SIG-M5 treated with dmso at 0.1 percent for 504 hours (cell line): ENCODE measurements at regions not wholly inside any gene's neighbourhood (a gene's known extent, or its start where the extent isn't known, plus 50 kb on each side); places are given as distances from the start of the nearest gene placed in this dataset.
"Not testable (repeated sequence)": the region's sequence is repeated elsewhere in the genome, so short reads cannot be mapped to it uniquely, and the experiment has no call there.

ENCODE experiments used
- DNase-seq: peaks from one replicate; lab custom pipeline; 2025; ENCODE audit not compliant: unreplicated experiment; lab: John Stamatoyannopoulos, UW

DNA sequence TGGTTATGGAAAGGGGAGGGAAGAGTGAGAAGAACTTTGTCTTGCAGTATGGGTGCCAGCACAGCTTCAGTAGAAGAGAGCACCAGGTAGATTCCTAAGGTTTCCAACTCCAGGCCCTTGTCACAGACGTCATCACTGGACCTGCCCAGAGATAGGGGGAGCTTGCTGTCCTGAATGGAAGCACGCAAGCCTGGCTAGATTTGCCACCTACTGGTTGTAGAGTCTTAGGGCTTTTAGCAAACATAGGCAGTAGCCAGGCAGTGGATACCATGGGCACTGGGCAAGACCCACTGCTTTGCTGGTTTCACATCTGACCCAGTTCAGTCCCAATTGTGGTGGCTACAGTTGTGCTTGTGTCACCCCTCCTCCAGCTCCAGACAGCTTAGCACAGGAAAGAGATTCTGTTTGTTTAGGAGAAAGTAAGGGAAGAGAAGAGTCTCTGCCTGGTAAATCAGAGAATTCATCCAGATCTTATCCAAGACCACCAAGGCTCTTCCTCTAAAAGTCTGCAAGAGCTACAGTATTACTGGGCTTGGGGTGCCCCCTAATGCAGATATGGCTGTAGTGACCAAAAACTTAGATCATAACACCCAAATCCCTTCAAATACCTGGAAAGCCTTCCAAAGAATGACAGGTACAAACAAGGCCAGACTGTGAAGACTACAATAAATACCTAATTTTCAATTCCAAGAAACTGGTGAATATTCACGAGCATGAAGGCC, 158.9 kb downstream of the HINT1 start:
- no peak for DNase-seq

DNA sequence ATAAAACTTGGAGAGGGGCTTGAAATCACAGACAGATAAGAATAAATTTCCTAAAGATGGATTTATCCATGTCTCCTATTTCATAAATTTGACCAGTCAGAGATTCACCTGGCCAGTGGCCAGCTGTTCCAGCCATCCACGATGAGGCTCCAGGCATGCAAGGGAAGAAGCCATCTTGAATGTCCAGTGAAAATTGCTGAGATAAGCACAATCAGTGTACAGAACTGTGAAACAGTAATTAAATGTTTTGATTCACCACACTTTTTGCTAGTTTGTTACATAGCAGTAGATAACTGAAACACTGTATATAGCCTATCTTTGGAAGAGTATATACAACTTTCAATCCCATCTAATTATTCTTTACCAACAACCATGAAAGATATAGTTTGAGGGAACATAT, 163.5 kb downstream of the HINT1 start:
- no peak for DNase-seq

DNA sequence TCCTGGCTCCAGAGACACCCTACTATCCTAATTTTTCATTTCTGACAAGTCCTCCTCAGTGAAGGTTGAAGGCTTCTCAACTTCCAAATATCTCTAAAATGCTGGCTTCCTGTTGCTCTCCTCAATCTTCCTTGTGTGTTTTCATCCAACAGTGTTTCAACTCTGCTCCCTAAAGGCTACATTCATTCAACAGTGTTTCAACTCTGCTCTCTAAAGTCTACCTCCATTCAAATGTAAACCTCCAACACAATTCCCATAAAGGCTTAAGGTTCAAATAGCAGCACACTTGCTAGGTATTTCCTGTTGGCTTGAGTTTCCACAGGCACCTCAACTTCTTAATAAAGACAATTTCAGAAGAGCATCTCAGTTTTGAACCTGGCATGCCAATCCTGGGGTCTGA, 164.8 kb downstream of the HINT1 start:
- no peak for DNase-seq

DNA sequence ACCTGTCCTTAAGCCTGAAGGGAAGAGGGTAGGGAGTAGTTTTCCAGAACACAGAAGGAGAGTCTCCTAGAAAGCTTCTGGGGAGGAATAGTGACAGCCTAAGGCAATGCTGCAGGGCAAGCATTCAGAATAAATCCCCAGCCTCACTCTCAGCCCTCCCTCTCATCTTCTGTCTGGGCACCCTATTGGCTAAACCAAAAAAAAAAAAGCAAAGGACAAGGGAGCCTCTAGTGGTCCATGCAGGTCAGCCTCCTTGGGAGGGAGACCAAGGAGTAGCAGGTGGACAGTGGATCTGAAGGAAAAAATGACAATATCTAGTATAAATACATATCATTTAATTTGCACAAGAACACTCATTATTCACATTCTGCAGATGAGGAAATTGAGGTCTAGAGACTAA, 168.3 kb downstream of the HINT1 start:
- DNase-seq = not testable (repeated sequence)

DNA sequence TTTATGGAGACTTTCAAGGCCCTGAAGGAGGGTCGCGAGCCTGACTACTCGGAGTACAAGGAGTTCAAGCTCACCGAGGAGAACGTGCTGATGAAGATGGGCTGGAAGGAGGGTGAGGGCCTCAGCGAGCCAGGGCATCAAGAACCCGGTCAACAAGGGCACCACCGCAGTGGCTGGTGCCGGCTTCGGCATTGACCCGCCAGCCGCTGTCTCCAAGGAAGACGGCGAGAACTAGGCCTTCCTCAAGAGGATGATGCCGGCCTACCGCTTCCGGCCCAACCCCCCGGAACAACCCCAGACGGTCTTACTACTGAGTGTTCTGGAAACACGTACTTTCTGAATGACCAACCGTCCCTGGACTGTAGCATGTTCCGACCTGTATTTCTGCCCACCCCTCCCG, 169.2 kb downstream of the HINT1 start:
- DNase-seq = no peak

DNA sequence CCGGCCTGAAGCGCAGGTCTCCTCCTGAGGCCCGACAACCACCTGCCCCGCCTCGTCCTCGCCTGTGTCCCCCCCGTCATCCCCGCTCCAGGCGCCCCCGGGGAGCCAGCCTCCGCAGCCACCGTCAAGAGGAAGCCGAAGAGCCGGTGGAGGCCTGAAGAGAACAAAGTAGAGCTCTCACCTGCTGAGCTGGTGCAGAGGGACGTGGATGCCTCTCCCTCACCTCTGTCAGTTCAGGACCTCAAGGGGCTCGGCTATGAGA, 169.9 kb downstream of the HINT1 start:
- no peak for DNase-seq

DNA sequence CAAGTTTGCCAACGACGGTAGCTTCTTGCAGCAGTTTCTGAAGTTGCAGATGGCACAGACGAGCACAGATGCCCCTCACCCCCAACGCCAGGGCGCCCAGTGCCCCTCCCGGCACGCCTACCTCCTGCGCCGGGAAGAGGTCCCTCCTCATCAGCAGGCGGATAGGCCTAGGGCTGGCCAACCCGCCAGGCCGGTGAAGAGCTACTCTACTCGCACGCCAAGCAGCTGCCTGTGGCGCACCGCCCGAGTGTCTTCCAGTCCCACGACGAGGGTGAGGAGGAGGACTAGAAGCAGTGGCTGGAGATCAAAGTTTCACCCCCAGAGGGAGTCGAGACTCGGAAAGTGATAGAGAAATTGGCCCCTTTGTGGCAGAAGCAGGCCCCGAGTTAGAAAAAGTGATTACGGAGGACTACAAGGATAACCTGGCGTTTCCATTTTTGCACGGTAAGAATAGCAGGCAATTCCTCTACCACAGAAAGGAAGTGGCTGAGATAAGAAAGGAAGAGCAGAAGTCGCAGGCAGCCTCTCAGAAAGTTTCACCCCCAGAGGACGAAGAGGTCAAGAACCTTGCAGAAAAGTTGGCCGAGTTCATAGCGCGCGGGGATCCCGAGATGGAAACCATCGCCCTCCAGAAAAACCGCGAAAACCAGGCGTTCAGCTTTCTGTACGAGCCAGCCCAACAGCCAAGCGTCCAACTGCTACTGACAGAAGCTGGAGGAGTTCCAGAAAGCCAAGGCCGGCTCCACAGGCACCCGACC, 170.4 kb downstream of the HINT1 start:
- no peak for DNase-seq

DNA sequence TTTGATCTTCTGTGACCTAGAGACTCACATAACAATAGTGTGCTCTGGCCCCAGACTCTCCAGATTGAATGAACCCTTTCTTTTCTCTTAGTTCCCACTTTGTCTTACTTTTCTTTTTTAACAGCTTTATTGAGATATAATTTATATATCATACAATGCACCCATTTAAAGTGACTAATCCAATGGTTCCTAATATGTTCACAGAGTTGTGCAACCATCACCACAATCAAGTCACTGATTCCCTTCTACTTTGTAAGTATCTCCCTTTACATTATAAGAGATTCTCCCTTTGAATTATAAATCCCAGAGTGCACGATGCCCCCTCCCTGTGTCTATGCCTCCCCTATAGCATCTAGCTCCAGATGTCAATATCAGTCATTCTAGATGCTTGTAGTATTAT, 172.4 kb downstream of the HINT1 start:
- no peak for DNase-seq

DNA sequence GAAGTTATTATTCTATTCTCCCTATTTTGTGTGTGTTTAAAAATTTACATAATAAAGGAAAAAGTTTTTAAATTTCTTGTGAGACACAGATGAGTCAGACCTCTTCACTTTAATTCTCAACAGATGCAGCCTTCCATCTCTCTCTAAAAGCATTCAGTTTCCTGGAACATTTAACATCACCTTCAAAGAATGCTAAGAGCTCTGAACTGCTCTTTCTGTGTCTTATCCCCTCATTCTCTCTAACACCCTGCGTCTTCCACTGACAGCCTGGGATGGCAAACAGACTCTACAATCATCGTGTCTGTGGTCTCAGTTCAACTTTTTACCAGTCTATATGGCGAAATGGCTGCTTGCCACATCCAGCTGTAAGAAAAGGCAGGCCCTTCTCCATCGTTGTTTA, 173.0 kb downstream of the HINT1 start:
- no peak for DNase-seq

DNA sequence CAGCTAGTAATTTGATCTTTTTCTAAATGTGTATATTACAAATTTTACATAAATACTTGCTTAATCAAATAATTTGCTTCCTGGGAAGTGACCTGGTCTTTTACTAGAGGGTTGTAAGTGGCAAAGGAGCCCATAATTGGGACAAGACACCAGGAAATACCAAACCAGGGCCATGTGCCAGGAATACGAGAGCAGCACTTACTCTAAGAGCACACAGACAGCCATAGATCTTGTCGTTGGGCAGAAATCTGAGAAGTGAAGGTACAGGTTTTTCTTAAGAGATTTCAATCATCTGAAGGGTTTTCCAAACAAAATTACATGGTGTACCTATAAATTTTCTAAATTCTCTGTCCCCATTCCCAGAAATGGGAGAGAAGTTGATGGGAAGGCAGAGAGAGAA, 179.3 kb downstream of the HINT1 start:
- DNase-seq = no peak

DNA sequence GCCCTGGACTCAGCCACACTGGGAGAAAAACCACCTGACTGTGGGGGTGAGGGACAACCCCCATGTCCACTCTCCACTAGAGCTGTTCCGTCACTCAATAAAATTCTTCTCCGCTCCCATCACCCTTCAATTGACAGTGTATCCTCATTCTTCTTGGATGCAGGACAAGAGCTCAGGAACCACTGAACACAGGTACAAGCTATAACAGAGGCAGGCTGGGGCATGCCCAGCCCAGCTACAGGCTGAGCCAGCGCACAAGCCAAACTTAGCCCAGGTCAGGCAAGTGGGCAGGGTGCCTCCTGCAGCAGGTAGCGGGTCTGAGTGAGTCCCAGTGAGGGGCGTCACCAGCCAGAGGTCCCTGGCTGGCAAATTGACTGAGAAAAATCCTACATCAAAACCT, 183.4 kb downstream of the HINT1 start:
- no peak for DNase-seq

DNA sequence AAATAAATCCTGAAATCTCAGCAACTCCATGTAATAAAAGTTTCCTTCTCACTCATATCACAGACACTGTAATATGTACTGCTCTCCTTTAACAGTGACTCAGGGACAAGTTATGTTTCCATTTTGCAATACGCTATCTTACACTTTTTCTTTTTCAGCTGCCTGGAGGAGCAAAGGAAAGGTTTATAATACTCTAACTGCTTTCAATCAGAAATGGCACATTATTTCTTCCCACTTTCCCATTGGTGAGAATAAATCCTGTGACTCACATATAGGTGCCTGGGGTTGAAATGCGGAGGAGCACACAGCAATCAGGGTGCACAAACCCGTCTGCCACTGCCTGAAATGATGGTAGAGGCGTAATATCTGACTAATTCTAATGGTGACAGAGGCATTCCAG, 186.6 kb downstream of the HINT1 start:
- DNase-seq = no peak

DNA sequence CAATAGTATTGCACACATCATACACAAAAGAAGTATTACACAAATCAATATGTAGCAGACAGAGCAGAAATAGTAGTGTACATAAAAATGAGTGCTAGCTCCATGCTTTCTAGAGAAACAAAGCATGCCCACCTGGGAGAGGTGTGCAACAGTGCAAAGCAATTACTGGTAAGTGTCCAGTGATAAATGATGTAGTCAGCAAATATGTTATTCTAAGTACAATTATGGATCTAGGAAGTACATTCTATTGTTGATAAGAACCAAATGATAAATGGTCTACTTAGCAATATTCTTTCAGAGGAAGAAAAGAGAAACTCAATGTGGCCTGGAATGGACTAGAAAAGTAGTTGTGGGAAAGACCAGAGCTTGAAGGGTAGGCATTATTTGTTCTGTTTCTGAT, 188.6 kb downstream of the HINT1 start:
- no peak for DNase-seq

DNA sequence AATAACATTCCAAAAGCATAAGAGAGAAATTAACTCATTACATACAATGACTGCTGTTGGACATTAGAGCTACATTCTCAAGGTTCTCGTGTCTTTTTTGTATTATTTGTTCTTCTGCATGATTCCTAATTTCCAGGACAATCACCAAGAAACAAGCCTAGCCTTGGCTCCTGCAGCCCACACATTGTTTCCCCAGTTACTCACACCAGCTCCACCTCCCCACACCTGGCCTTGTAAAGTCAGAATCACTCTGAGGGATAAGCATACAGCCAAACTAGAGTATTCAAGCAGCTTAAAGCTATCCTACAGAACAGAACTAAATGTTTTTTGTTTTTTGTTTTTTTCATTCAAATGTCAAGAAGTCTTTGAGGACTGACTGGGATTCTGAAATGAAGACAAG, 189.2 kb downstream of the HINT1 start:
- no peak for DNase-seq

DNA sequence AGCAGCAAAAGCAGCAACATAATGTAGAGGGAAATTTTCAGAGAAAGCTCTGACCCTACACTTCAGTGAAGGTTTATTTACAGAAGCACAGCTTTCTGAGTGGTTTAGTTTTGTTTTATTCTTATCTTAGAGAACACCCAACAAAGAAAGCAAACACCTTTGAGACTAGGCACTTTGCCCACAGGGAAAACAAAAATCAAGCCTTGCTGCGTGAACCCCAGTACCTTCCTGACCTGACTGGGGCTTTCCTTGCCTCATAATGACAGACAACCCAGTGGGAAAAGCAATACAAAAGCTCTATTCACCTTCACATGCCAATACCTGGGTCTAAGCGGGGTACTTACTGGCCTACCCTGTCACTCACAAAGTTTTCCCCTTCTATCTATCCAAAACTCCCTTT, 189.8 kb downstream of the HINT1 start:
- DNase-seq = no peak

DNA sequence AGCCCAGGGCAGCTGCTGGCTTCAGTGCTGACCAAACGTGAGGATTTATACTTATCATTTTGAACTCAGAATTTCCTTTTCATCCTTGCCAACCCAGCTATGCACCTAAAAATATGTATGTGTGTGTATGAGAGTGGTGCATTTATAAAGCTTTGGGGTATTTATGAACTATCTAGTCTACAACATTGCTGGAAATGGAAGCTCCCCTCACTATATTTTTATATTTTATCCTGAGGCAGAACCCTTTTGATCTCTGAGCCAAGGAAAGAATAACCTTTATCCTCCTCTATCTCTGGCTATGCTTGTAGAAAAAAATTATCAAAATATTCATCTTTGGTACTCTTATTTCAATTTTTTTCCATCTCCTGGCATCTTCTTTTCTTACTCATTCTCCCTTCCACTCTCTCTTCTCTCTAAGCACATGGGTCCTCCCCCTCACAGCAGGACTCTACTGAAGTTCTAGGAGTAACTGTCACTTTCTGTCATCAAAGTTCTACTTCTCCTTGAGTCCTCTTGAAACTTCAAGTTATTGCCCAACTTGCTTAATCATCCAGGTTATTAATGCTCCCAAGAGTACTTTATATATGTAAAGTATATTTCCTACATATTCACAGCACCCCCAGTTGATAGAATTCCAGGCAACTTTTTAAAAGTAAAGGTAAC, 190.9 kb downstream of the HINT1 start:
- DNase-seq = no peak

DNA sequence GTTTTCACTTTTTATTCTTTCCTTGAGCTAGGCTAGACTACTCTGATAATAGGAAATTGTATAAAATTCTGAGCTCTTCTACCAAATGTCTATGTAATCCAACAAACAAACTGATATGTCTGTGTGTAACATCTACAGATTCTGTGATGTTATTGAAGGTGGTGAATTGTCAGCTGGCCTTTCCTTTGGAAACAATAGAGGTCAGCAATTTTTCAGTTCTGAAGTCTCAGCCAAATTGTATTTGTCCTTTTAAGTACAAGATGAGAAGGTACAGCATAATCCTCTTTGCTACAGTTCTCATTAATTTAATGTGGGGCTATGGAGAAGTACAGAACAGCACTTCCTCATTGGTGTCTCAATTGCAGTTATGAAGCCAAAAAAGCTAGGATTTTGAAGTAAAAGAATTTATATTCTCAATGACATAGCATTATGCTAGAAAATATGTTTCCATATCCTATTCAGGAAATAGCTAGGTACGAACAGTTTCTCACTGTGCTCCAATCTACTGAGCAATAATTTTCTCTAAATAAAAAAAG, 198.0 kb downstream of the HINT1 start:
- DNase-seq = no peak

DNA sequence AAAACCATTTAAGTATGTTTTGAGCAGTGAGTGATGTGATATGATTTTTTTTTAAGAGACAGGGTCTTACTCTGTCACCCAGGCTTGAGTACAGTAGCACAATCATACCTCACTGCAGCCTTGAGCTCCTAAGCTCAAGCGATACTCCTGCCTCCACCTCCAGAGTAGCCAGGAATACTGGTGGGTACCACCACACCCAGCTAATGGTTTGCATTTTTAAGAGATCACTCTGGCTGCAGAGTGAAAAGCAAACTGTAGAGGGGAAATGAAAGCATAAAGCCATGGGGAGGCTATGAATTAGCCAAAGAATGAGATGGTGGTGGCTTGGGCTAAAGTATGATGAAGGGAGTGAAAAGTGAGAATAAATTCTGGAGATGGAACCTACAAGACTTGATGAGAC, 199.1 kb downstream of the HINT1 start:
- DNase-seq = no peak

DNA sequence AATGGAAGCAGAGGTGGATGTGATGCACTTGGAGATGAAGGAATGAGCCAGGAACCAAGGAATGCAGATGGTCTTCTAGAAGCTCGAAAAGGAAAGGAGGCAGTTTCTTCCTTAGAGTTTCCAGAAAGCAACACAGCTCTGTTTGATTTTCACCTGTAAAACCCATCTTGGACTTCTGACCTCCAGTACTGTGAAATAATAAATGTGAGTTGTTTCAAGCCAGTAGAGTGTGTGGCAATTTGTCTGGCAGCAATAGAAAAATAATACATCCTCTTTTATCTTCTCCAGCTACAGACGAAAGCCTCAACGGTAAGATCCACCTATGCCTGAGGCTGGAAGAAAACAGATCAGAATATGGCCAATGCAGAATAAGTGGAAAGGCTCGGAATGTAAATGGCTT, 199.7 kb downstream of the HINT1 start:
- no peak for DNase-seq

DNA sequence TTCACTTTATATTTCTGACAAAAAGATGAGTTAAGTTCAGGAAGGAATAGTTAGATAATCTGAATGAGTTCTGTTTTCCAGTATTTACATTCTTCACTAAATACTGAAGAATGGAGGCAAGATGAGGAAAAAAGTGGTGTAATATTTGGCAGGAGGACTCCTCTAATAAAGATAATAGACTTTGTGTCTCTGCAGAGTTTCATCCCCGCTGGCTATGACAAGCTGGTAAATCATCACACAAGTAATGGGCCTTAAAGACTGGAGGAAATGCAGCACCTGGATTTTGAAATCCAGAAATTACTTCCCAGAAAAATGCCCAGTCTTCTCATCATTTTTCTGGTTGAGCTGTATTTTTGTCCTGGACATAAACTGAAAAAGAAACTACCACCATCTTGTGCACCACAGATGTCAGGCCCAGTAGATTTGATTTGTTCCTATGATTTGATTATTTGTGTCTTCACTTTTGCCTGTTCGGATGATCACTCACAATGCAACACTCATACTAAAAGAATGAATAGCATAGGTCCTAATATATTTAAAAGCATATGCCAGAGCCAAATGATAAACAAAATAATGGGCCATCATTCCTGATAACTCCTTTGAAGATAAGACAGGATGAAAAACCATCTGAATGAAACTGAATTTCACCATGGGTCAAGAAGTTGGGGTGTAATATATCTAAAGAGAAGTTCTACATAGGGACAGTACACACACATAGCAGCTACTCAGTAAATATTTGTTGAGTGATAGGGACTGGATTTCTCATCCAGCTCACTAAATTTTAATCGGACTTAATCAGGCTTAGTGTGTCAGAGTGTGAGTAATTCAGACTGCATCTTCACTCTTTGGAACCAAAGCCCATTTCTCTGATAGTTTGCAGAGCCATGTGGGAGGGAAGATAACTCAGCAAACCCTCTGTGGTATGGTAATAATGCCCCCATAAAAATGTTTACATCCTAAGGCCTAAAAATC, 200.5 kb downstream of the HINT1 start:
- no peak for DNase-seq

DNA sequence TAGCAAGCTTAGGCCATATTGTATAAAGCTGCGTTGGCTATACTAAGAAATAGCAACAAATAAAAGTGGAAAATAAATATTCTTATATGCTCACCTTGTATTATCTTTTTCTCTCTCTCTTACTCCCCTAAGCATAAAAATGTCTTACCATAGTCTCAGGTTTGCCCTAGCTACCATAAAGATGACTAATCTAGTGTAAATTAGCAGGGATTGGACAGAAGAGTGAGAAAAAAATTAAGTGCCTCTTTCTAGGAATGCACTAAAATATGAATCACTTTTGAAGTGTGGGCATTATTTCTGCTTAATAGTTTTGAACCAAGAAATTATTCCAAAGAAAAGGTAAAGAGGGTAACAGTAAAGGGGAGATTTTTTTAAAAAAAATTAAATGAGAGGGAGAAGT, 201.3 kb downstream of the HINT1 start:
- DNase-seq = no peak
